ENCODE measurements at regions not wholly inside any gene's neighbourhood (a gene's known extent, or its start where the extent isn't known, plus 50 kb on each side); places are given as distances from the start of the nearest gene placed in this dataset.

GRCh38 chr14:53450871-53451270 is 297.7 kb upstream of the DDHD1 start:
- H3K27me3 ChIP-seq (ENCODE audit: control insufficient read depth in 1 of 2, insufficient read depth in 2 of 2, low read length in 2 of 2) = no peaks in the 10 kb centered on the region
- no peaks in the 10 kb centered on the region for H3K9me3 ChIP-seq (ENCODE audit: control insufficient read depth in 2 of 2, low read length in 2 of 2)
- no peaks in the 10 kb centered on the region for H3K4me1 ChIP-seq (ENCODE audit: control insufficient read depth, insufficient read depth, low read length)

GRCh38 chr14:53448682-53449081 is 295.6 kb upstream of the DDHD1 start:
- Histone ChIP-seq H3K9ac (ENCODE audit: low read length in 2 of 2) (no peak overlapping the region), H3K27ac (ENCODE audit: low read length) (no peak overlapping the region), H3K36me3 (ENCODE audit: control insufficient read depth in 2 of 2, insufficient read depth in 2 of 2, low read length in 2 of 2) (no peaks in the 10 kb centered on the region), H3K9me3 (ENCODE audit: control insufficient read depth in 2 of 2, low read length in 2 of 2) (no peaks in the 10 kb centered on the region), H3K4me1 (ENCODE audit: control insufficient read depth, insufficient read depth, low read length) (no peaks in the 10 kb centered on the region), H3K27me3 (ENCODE audit: control insufficient read depth in 1 of 2, insufficient read depth in 2 of 2, low read length in 2 of 2) (no peaks in the 10 kb centered on the region), H3K4me3 (ENCODE audit: low read length in 2 of 2) (no peak overlapping the region)

More at GRCh38 chr14:53450871-53451270, 297.7 kb upstream of the DDHD1 start:
- Histone ChIP-seq H3K36me3 (ENCODE audit: control insufficient read depth in 2 of 2, insufficient read depth in 2 of 2, low read length in 2 of 2) (no peaks in the 10 kb centered on the region), H3K4me3 (ENCODE audit: low read length in 2 of 2) (no peak overlapping the region), H3K27ac (ENCODE audit: low read length) (no peak overlapping the region), H3K9ac (ENCODE audit: low read length in 2 of 2) (no peak overlapping the region)

GRCh38 chr14:53444677-53445312 is 291.7 kb upstream of the DDHD1 start:
- Histone ChIP-seq H3K9me3 (ENCODE audit: control insufficient read depth in 2 of 2, low read length in 2 of 2) (no peaks in the 10 kb centered on the region), H3K9ac (ENCODE audit: low read length in 2 of 2) (no peak overlapping the region), H3K36me3 (ENCODE audit: control insufficient read depth in 2 of 2, insufficient read depth in 2 of 2, low read length in 2 of 2) (no peaks in the 10 kb centered on the region), H3K27ac (ENCODE audit: low read length) (no peak overlapping the region), H3K27me3 (ENCODE audit: control insufficient read depth in 1 of 2, insufficient read depth in 2 of 2, low read length in 2 of 2) (no peaks in the 10 kb centered on the region), H3K4me3 (ENCODE audit: low read length in 2 of 2) (no peak overlapping the region), H3K4me1 (ENCODE audit: control insufficient read depth, insufficient read depth, low read length) (no peaks in the 10 kb centered on the region)

GRCh38 chr14:53441789-53442188 is 288.7 kb upstream of the DDHD1 start:
- no peaks in the 10 kb centered on the region for H3K9me3 ChIP-seq (ENCODE audit: control insufficient read depth in 2 of 2, low read length in 2 of 2)
- no peak overlapping the region for H3K9ac ChIP-seq (ENCODE audit: low read length in 2 of 2)
- H3K36me3 ChIP-seq (ENCODE audit: control insufficient read depth in 2 of 2, insufficient read depth in 2 of 2, low read length in 2 of 2) = no peaks in the 10 kb centered on the region

GRCh38 chr14:53437858-53438257 is 284.7 kb upstream of the DDHD1 start:
- H3K9me3 ChIP-seq (ENCODE audit: control insufficient read depth in 2 of 2, low read length in 2 of 2) = no peaks in the 10 kb centered on the region
- no peak overlapping the region for H3K4me3 ChIP-seq (ENCODE audit: low read length in 2 of 2)
- no peak overlapping the region for H3K9ac ChIP-seq (ENCODE audit: low read length in 2 of 2)
- H3K27ac ChIP-seq (ENCODE audit: low read length) = no peak overlapping the region
- H3K27me3 ChIP-seq (ENCODE audit: control insufficient read depth in 1 of 2, insufficient read depth in 2 of 2, low read length in 2 of 2) = no peaks in the 10 kb centered on the region
- no peaks in the 10 kb centered on the region for H3K36me3 ChIP-seq (ENCODE audit: control insufficient read depth in 2 of 2, insufficient read depth in 2 of 2, low read length in 2 of 2)
- H3K4me1 ChIP-seq (ENCODE audit: control insufficient read depth, insufficient read depth, low read length) = no peaks in the 10 kb centered on the region

More at GRCh38 chr14:53441789-53442188, 288.7 kb upstream of the DDHD1 start:
- no peak overlapping the region for H3K27ac ChIP-seq (ENCODE audit: low read length)
- no peaks in the 10 kb centered on the region for H3K4me1 ChIP-seq (ENCODE audit: control insufficient read depth, insufficient read depth, low read length)
- no peak overlapping the region for H3K4me3 ChIP-seq (ENCODE audit: low read length in 2 of 2)
- H3K27me3 ChIP-seq (ENCODE audit: control insufficient read depth in 1 of 2, insufficient read depth in 2 of 2, low read length in 2 of 2) = no peaks in the 10 kb centered on the region

GRCh38 chr14:53432378-53432802 is 279.3 kb upstream of the DDHD1 start:
- H3K4me1 ChIP-seq (ENCODE audit: control insufficient read depth, insufficient read depth, low read length) = no peaks in the 10 kb centered on the region
- no peak overlapping the region for H3K27ac ChIP-seq (ENCODE audit: low read length)
- H3K9ac ChIP-seq (ENCODE audit: low read length in 2 of 2) = no peak overlapping the region
- H3K27me3 ChIP-seq (ENCODE audit: control insufficient read depth in 1 of 2, insufficient read depth in 2 of 2, low read length in 2 of 2) = no peaks in the 10 kb centered on the region
- H3K36me3 ChIP-seq (ENCODE audit: control insufficient read depth in 2 of 2, insufficient read depth in 2 of 2, low read length in 2 of 2) = no peaks in the 10 kb centered on the region
- no peaks in the 10 kb centered on the region for H3K9me3 ChIP-seq (ENCODE audit: control insufficient read depth in 2 of 2, low read length in 2 of 2)
- H3K4me3 ChIP-seq (ENCODE audit: low read length in 2 of 2) = no peak overlapping the region

- Histone ChIP-seq H3K9me3 (ENCODE audit: control insufficient read depth in 2 of 2, low read length in 2 of 2) (no peaks in the 10 kb centered on the region), H3K4me3 (ENCODE audit: low read length in 2 of 2) (no peak overlapping the region), H3K9ac (ENCODE audit: low read length in 2 of 2) (no peak overlapping the region), H3K27me3 (ENCODE audit: control insufficient read depth in 1 of 2, insufficient read depth in 2 of 2, low read length in 2 of 2) (no peaks in the 10 kb centered on the region), H3K36me3 (ENCODE audit: control insufficient read depth in 2 of 2, insufficient read depth in 2 of 2, low read length in 2 of 2) (no peaks in the 10 kb centered on the region), H3K4me1 (ENCODE audit: control insufficient read depth, insufficient read depth, low read length) (no peaks in the 10 kb centered on the region), H3K27ac (ENCODE audit: low read length) (no peak overlapping the region)
Observed at GRCh38 chr14:53430870-53431269, 277.7 kb upstream of the DDHD1 start.

- no peak overlapping the region for H3K27ac ChIP-seq (ENCODE audit: low read length)
- no peaks in the 10 kb centered on the region for H3K27me3 ChIP-seq (ENCODE audit: control insufficient read depth in 1 of 2, insufficient read depth in 2 of 2, low read length in 2 of 2)
- H3K9me3 ChIP-seq (ENCODE audit: control insufficient read depth in 2 of 2, low read length in 2 of 2) = no peaks in the 10 kb centered on the region
- H3K36me3 ChIP-seq (ENCODE audit: control insufficient read depth in 2 of 2, insufficient read depth in 2 of 2, low read length in 2 of 2) = no peaks in the 10 kb centered on the region
- no peaks in the 10 kb centered on the region for H3K4me1 ChIP-seq (ENCODE audit: control insufficient read depth, insufficient read depth, low read length)
- H3K9ac ChIP-seq (ENCODE audit: low read length in 2 of 2) = no peak overlapping the region
- no peak overlapping the region for H3K4me3 ChIP-seq (ENCODE audit: low read length in 2 of 2)
Observed at GRCh38 chr14:53412819-53413675, 259.9 kb upstream of the DDHD1 start.

- Histone ChIP-seq H3K36me3 (ENCODE audit: control insufficient read depth in 2 of 2, insufficient read depth in 2 of 2, low read length in 2 of 2) (no peaks in the 10 kb centered on the region), H3K4me3 (ENCODE audit: low read length in 2 of 2) (no peak overlapping the region), H3K4me1 (ENCODE audit: control insufficient read depth, insufficient read depth, low read length) (no peaks in the 10 kb centered on the region), H3K9me3 (ENCODE audit: control insufficient read depth in 2 of 2, low read length in 2 of 2) (no peaks in the 10 kb centered on the region), H3K27me3 (ENCODE audit: control insufficient read depth in 1 of 2, insufficient read depth in 2 of 2, low read length in 2 of 2) (no peaks in the 10 kb centered on the region), H3K9ac (ENCODE audit: low read length in 2 of 2) (no peak overlapping the region), H3K27ac (ENCODE audit: low read length) (no peak overlapping the region)
Observed at GRCh38 chr14:53411125-53411524, 258.0 kb upstream of the DDHD1 start.

- no peak overlapping the region for H3K4me3 ChIP-seq (ENCODE audit: low read length in 2 of 2)
- no peak overlapping the region for H3K9ac ChIP-seq (ENCODE audit: low read length in 2 of 2)
- no peaks in the 10 kb centered on the region for H3K9me3 ChIP-seq (ENCODE audit: control insufficient read depth in 2 of 2, low read length in 2 of 2)
- H3K4me1 ChIP-seq (ENCODE audit: control insufficient read depth, insufficient read depth, low read length) = no peaks in the 10 kb centered on the region
- no peaks in the 10 kb centered on the region for H3K36me3 ChIP-seq (ENCODE audit: control insufficient read depth in 2 of 2, insufficient read depth in 2 of 2, low read length in 2 of 2)
- no peak overlapping the region for H3K27ac ChIP-seq (ENCODE audit: low read length)
- no peaks in the 10 kb centered on the region for H3K27me3 ChIP-seq (ENCODE audit: control insufficient read depth in 1 of 2, insufficient read depth in 2 of 2, low read length in 2 of 2)
Observed at GRCh38 chr14:53409969-53410368, 256.8 kb upstream of the DDHD1 start.

- Histone ChIP-seq H3K36me3 (ENCODE audit: control insufficient read depth in 2 of 2, insufficient read depth in 2 of 2, low read length in 2 of 2) (no peaks in the 10 kb centered on the region), H3K9me3 (ENCODE audit: control insufficient read depth in 2 of 2, low read length in 2 of 2) (no peaks in the 10 kb centered on the region), H3K27me3 (ENCODE audit: control insufficient read depth in 1 of 2, insufficient read depth in 2 of 2, low read length in 2 of 2) (no peaks in the 10 kb centered on the region), H3K27ac (ENCODE audit: low read length) (no peak overlapping the region), H3K4me1 (ENCODE audit: control insufficient read depth, insufficient read depth, low read length) (no peaks in the 10 kb centered on the region), H3K9ac (ENCODE audit: low read length in 2 of 2) (no peak overlapping the region), H3K4me3 (ENCODE audit: low read length in 2 of 2) (no peak overlapping the region)
Observed at GRCh38 chr14:53409289-53409688, 256.2 kb upstream of the DDHD1 start.
